BE2C (cell line): ENCODE measurements at regions not wholly inside any gene's neighbourhood (a gene's known extent, or its start where the extent isn't known, plus 50 kb on each side); places are given as distances from the start of the nearest gene placed in this dataset.
"Not testable (repeated sequence)": the region's sequence is repeated elsewhere in the genome, so short reads cannot be mapped to it uniquely, and the experiment has no call there.

ENCODE experiments used
- DNase-seq: peaks from one replicate; pipeline ENCODE4 v3.0.0-alpha.2; 2020
- H3K27me3 ChIP-seq: fragments of 250-450 bp; sonication (Bioruptor Pico); 2 replicates; pipeline ENCODE4 v1.5.1; 2020; ENCODE audit warnings: mild to moderate bottlenecking
- H3K36me3 ChIP-seq: fragments of 250-450 bp; sonication (Bioruptor Pico); 2 replicates; pipeline ENCODE4 v1.5.1; 2020; ENCODE audit warnings: mild to moderate bottlenecking
- H3K4me1 ChIP-seq: fragments of 250-450 bp; sonication (Bioruptor Pico); 2 replicates; pipeline ENCODE4 v1.5.1; 2020
- H3K4me3 ChIP-seq: 2 replicates; pipeline ENCODE4 v1.5.1; 2011; ENCODE audit warnings: low read depth, low read length
- H3K9me3 ChIP-seq: fragments of 250-450 bp; sonication (Bioruptor Pico); 2 replicates; pipeline ENCODE4 v1.5.1; 2020
- TF ChIP-seq, protein P1 (sequence below): IDR thresholded peaks from 2 replicates; pipeline ENCODE4 v1.5.1; 2012; ENCODE audit warnings: mild to moderate bottlenecking, low read depth, low read length

DNA sequence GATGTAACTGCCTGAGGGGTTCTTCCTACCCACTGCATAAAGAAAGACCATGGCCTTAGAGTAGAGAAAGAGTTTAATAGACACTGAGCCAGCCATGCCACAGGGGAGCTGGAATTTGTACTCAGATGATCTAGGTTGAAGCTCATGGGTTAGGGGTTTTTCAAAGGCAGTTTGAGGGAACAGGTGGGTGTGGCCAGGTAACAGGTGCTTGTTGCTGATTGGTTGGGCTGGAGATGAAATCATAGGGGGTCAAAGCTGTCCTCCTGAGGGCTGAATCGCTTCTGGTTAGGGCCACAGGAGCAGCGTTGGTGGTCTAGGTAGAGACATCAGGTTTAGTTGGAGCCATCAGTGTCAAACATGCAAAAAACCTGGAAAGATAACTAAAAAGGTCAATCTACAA is 59.2 kb upstream of the CSNK1A1L start:
- no peaks in the 10 kb centered on the region for H3K4me1 ChIP-seq
- H3K4me3 ChIP-seq, result no peak overlapping the region
- TF ChIP-seq, protein P1, sequence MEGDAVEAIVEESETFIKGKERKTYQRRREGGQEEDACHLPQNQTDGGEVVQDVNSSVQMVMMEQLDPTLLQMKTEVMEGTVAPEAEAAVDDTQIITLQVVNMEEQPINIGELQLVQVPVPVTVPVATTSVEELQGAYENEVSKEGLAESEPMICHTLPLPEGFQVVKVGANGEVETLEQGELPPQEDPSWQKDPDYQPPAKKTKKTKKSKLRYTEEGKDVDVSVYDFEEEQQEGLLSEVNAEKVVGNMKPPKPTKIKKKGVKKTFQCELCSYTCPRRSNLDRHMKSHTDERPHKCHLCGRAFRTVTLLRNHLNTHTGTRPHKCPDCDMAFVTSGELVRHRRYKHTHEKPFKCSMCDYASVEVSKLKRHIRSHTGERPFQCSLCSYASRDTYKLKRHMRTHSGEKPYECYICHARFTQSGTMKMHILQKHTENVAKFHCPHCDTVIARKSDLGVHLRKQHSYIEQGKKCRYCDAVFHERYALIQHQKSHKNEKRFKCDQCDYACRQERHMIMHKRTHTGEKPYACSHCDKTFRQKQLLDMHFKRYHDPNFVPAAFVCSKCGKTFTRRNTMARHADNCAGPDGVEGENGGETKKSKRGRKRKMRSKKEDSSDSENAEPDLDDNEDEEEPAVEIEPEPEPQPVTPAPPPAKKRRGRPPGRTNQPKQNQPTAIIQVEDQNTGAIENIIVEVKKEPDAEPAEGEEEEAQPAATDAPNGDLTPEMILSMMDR, result no peak
- H3K9me3 ChIP-seq, result no peaks in the 10 kb centered on the region
- H3K36me3 ChIP-seq, result no peaks in the 10 kb centered on the region
- no peaks in the 10 kb centered on the region for H3K27me3 ChIP-seq
- DNase-seq, result no peak

DNA sequence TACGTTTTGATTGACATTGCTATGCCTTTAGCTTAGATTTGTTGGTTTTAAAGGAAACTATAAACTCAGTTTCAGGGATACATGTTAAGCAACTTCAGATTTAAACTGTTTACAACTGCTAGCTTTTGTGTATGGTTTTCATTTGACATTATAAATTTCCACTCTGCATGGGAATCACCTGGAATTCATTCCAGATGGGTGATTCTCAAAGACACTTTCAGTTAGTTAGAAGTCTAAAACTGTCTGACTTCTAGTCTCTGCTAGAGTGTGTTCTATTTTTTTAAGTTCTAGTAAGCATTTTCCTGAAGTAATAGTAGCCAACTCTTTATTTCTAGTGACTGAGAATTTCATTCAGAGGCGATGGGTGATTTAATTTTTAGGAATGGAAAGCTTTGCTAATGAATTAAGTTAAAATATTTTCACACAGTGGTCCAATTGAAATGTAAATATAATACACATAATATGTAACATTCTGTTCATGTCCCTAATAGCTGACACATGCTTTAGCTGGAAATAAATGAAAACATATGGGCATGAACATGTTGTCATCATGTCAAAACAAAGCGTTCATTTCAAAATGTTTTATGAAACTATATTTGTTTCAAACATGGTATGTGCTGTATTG is 58.3 kb upstream of the CSNK1A1L start:
- Histone ChIP-seq H3K9me3 (no peaks in the 10 kb centered on the region), H3K36me3 (no peaks in the 10 kb centered on the region), H3K4me1 (no peaks in the 10 kb centered on the region), H3K4me3 (no peak overlapping the region), H3K27me3 (no peaks in the 10 kb centered on the region)
- DNase-seq, result no peak
- TF ChIP-seq, protein P1, result no peak

DNA sequence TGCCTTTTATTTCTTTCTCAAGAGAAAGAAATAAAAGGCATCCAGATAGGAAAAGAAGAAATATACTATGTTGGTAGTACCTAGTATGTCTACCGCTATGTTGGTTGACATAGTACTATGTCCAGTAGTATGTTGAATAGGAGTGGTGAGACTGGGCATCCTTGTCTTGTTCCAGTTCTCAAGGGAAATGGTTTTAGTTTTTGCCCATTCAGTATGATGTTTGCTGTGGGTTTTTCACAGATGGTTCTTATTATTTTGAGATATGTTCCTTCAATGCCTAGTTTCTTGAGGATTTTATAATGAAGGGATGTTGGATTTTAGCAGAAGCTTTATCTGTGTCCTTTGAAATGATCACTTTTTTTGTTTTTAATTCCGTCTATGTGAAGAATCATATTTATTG is 53.0 kb upstream of the CSNK1A1L start:
- Histone ChIP-seq H3K4me1 (no peaks in the 10 kb centered on the region), H3K27me3 (no peaks in the 10 kb centered on the region), H3K9me3 (no peaks in the 10 kb centered on the region; the same call in 1 of the 2 replicates), H3K4me3 (no peak overlapping the region), H3K36me3 (no peaks in the 10 kb centered on the region)
- TF ChIP-seq, protein P1, result no peak
- no peak for DNase-seq

DNA sequence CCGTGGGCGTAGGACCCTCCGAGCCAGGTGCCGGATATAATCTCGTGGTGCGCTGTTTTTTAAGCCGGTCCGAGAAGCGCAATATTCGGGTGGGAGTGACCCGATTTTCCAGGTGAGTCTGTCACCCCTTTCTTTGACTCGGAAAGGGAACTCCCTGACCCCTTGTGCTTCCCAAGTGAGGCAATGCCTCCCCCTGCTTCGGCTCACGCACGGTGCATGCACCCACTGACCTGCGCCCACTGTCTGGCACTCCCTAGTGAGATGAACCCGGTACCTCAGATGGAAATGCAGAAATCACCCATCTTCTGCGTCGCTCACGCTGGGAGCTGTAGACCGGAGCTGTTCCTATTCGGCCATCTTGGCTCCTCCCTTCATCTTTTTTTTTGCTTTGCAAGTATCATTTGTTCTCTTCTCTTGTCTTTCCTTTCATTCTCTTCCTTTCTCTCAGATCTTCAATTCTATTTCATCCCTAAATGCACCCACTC is 50.2 kb upstream of the CSNK1A1L start:
- not testable (repeated sequence) for DNase-seq, H3K4me1 ChIP-seq, H3K9me3 ChIP-seq, H3K4me3 ChIP-seq, H3K36me3 ChIP-seq, H3K27me3 ChIP-seq
